ENCODE measurements at regions not wholly inside any gene's neighbourhood (a gene's known extent, or its start where the extent isn't known, plus 50 kb on each side); places are given as distances from the start of the nearest gene placed in this dataset.
"Not testable (repeated sequence)": the region's sequence is repeated elsewhere in the genome, so short reads cannot be mapped to it uniquely, and the experiment has no call there.

GRCh38 chr10:42992957-42993390 is 83.9 kb upstream of the RET start:
- DNase-seq (ENCODE audit: low read depth, low spot score) = no peak
- in situ Hi-C loops (cut with HindIII; ENCODE audit: low pct_unique_long_range_greater_than_20kb, low sequenced_read_pairs) = no loop called here
- no peak overlapping the region for H3K4me3 ChIP-seq (ENCODE audit: low read depth in 2 of 2, low read length in 2 of 2)
- intact Hi-C loops (cut with micrococcal nuclease; ENCODE audit: unreplicated experiment) = no loop called here
- ATAC-seq = no peak
- POLR2A ChIA-PET = no interaction called here
- no peak for TF ChIP-seq TCF7L2 (IDR thresholded peaks at IDR 0.05; ENCODE audit: low read depth, low read length)
- no peak for TF ChIP-seq POLR2AphosphoS5 (IDR thresholded peaks at IDR 0.05; ENCODE audit: low read depth, low read length)
- TF ChIP-seq REST (IDR thresholded peaks at IDR 0.05; ENCODE audit: insufficient read depth in 1 of 2, low read depth in 2 of 2, low read length in 1 of 2) = no peak
- TF ChIP-seq SIN3A (IDR thresholded peaks at IDR 0.05; ENCODE audit: borderline replicate concordance, insufficient read depth, low read depth, low read length) = no peak
- no peak for TF ChIP-seq CTCF (IDR thresholded peaks at IDR 0.05)
- no peaks in the 10 kb centered on the region for H3K9me3 ChIP-seq (ENCODE audit: control insufficient read depth, insufficient read depth, low read depth, low read length)
- CTCF ChIA-PET = interaction anchor here (0.6 kb wide), 1 partner anchor 217 kb away, joined by 3 read pairs; no protein-coding TSS in a partner anchor
- H3K4me1 ChIP-seq (ENCODE audit: control insufficient read depth, insufficient read depth, low read length) = no peaks in the 10 kb centered on the region
- H3K27me3 ChIP-seq (ENCODE audit: control insufficient read depth, insufficient read depth, low read length) = no peaks in the 10 kb centered on the region
- BruUV-seq (replicated peaks) = no TSS peak
- no peaks in the 10 kb centered on the region for H3K36me3 ChIP-seq (ENCODE audit: control insufficient read depth, insufficient read depth, low read length)
- H3K27ac ChIP-seq (ENCODE audit: low read length) = no peak overlapping the region

- H3K4me1 ChIP-seq (ENCODE audit: control insufficient read depth, insufficient read depth, low read length); H3K4me3 ChIP-seq (ENCODE audit: low read depth in 2 of 2, low read length in 2 of 2); ATAC-seq; POLR2A ChIA-PET; BruUV-seq (replicated peaks); intact Hi-C loops (cut with micrococcal nuclease; ENCODE audit: unreplicated experiment); H3K9me3 ChIP-seq (ENCODE audit: control insufficient read depth, insufficient read depth, low read depth, low read length); CTCF ChIA-PET; DNase-seq (ENCODE audit: low read depth, low spot score); in situ Hi-C loops (cut with HindIII; ENCODE audit: low pct_unique_long_range_greater_than_20kb, low sequenced_read_pairs); H3K27ac ChIP-seq (ENCODE audit: low read length); H3K27me3 ChIP-seq (ENCODE audit: control insufficient read depth, insufficient read depth, low read length); H3K36me3 ChIP-seq (ENCODE audit: control insufficient read depth, insufficient read depth, low read length): not testable (repeated sequence)
Measured at GRCh38 chr10:42994909-42995308, 82.0 kb upstream of the RET start.

- BruUV-seq (replicated peaks) = no TSS peak
- ATAC-seq (no peak), DNase-seq (ENCODE audit: low read depth, low spot score) (no peak)
- TF ChIP-seq SIN3A (IDR thresholded peaks at IDR 0.05; ENCODE audit: borderline replicate concordance, insufficient read depth, low read depth, low read length) (no peak), CTCF (IDR thresholded peaks at IDR 0.05) (no peak), REST (IDR thresholded peaks at IDR 0.05; ENCODE audit: insufficient read depth in 1 of 2, low read depth in 2 of 2, low read length in 1 of 2) (no peak), POLR2AphosphoS5 (IDR thresholded peaks at IDR 0.05; ENCODE audit: low read depth, low read length) (no peak), TCF7L2 (IDR thresholded peaks at IDR 0.05; ENCODE audit: low read depth, low read length) (no peak)
- ChIA-PET POLR2A (no interaction called here), CTCF (no interaction called here)
- intact Hi-C loops (cut with micrococcal nuclease; ENCODE audit: unreplicated experiment) (no loop called here), in situ Hi-C loops (cut with HindIII; ENCODE audit: low pct_unique_long_range_greater_than_20kb, low sequenced_read_pairs) (no loop called here)
- H3K4me1 ChIP-seq (ENCODE audit: control insufficient read depth, insufficient read depth, low read length) = no peaks in the 10 kb centered on the region
- no peaks in the 10 kb centered on the region for H3K27me3 ChIP-seq (ENCODE audit: control insufficient read depth, insufficient read depth, low read length)
- no peak overlapping the region for H3K4me3 ChIP-seq (ENCODE audit: low read depth in 2 of 2, low read length in 2 of 2)
- no peak overlapping the region for H3K27ac ChIP-seq (ENCODE audit: low read length)
- no peaks in the 10 kb centered on the region for H3K36me3 ChIP-seq (ENCODE audit: control insufficient read depth, insufficient read depth, low read length)
- H3K9me3 ChIP-seq (ENCODE audit: control insufficient read depth, insufficient read depth, low read depth, low read length) = no peaks in the 10 kb centered on the region
Measured at GRCh38 chr10:42995537-42995936, 81.3 kb upstream of the RET start.
